ENCODE measurements at regions not wholly inside any gene's neighbourhood (a gene's known extent, or its start where the extent isn't known, plus 50 kb on each side); places are given as distances from the start of the nearest gene placed in this dataset.
A peak's percentile ranks its signal among the peaks of the same experiment; 100 is the strongest.

DNA sequence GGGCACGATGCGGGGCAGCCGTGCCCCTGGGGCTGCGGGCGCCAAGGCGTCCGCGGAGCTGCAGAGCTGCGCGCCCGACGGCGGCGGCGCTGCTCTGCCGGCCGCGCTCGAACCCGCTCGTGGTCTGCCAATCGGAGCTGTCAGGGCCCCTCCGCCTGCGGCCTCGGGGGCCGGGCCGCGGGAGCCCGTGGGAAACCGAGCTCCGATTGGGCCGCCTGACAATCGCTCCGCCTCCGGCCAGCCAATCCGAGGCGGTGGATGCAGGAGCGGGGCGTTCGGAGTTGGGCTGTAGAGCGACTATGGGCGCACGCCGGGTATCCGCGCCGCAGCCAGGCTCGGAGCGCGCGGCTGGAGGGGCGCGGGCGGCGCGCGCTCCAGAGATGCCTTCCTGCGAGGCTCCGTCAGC, 100.5 kb upstream of the SOD1 start:
- peak overlapping the region; percentile 36 to 76 (median 38) for H3K4me3 ChIP-seq (replicated peaks in 1 of 3; ENCODE audit: low read depth in 2 of 3, low read length in 3 of 3)
- 0% methylated on average over 59 of the region's 59 CpGs for WGBS (ENCODE audit: insufficient coverage)
- peaks cover 24% of the 10 kb centered on the region for H3K4me1 Mint-ChIP-seq

DNA sequence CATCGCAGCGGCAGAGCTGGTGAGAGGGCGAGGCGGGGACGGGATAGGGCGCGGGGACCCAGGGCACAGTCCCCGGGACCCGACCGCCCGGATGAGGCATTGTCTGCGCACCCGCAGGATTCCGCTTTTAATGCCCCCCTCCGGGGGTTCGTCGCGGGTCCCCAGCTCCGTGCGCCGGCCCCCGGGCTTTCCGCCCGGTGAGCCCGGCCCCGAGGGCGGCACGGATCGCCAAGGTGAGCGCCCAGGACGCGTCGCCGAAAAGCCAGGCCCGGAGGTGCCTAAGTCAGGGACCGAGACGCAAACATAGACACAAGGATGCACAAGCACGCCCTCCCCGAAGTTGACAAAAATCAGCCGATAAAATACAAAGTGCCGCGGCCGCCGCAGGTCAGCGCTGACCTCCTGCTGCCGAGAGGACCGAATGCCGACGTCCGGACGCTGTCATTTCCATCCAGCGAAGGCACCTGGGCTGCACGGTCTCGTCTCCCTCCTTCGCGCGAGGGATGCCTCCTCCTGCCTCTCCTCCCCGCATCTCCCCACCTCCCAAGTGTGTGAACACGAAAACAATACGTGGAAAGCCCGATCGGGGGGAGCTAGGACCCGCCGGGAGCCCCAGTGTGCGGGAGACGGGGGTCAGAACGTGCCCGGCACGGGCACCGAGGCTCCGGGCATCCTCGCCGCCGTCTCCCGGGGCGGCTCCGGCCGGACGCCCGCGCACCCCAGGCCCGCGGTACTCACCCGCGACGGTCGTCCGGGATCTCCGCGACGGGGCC, 101.1 kb upstream of the SOD1 start:
- Mint-ChIP-seq H3K36me3 (no peaks in the 10 kb centered on the region), H3K27ac (no peak overlapping the region), H3K9me3 (peaks cover 0 to 14% (median 4%) of the 10 kb centered on the region in 7 donors), H3K4me3 (peak overlapping the region; percentile 77 to 90), H3K27me3 (ENCODE audit: low read depth in 3 of 3) (peaks cover 58 to 63% (median 63%) of the 10 kb centered on the region in 3 donors), H3K4me1 (peaks cover 24% of the 10 kb centered on the region)
- no peaks in the 10 kb centered on the region for H4K20me1 ChIP-seq (ENCODE audit: insufficient read depth, low read length)
- peak overlapping the region; percentile 77 for H3K4me2 ChIP-seq (replicated peaks; ENCODE audit: extremely low read depth, low read length, poor library complexity, severe bottlenecking)
- WGBS (ENCODE audit: insufficient coverage) = 1% methylated on average over 91 of the region's 91 CpGs
- intact Hi-C loops (cut with micrococcal nuclease) = no loop called here
- TF ChIP-seq, protein P1, sequence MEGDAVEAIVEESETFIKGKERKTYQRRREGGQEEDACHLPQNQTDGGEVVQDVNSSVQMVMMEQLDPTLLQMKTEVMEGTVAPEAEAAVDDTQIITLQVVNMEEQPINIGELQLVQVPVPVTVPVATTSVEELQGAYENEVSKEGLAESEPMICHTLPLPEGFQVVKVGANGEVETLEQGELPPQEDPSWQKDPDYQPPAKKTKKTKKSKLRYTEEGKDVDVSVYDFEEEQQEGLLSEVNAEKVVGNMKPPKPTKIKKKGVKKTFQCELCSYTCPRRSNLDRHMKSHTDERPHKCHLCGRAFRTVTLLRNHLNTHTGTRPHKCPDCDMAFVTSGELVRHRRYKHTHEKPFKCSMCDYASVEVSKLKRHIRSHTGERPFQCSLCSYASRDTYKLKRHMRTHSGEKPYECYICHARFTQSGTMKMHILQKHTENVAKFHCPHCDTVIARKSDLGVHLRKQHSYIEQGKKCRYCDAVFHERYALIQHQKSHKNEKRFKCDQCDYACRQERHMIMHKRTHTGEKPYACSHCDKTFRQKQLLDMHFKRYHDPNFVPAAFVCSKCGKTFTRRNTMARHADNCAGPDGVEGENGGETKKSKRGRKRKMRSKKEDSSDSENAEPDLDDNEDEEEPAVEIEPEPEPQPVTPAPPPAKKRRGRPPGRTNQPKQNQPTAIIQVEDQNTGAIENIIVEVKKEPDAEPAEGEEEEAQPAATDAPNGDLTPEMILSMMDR (IDR thresholded peaks at IDR 0.05) = no peak
- peak overlapping the region; percentile 13 to 76 (median 34) for H3K4me3 ChIP-seq (replicated peaks in 1 of 3; ENCODE audit: low read depth in 2 of 3, low read length in 3 of 3)
- H3K4me1 ChIP-seq (ENCODE audit: control insufficient read depth in 1 of 2, insufficient read depth in 2 of 2, low read length in 2 of 2) = peaks cover 16 to 29% of the 10 kb centered on the region in 2 donors
- no peak for DNase-seq
- no peak overlapping the region for H3K9ac ChIP-seq (ENCODE audit: insufficient read depth, low read length, poor library complexity, severe bottlenecking)
- H3K79me2 ChIP-seq (ENCODE audit: insufficient read depth, low read length) = no peaks in the 10 kb centered on the region
- peak overlapping the region; percentile 68 for H2AFZ ChIP-seq (ENCODE audit: insufficient read depth, low read depth, low read length, poor library complexity, severe bottlenecking)
- peaks cover 37 to 46% of the 10 kb centered on the region in 2 donors for H3K27me3 ChIP-seq (ENCODE audit: control insufficient read depth in 2 of 2, insufficient read depth in 2 of 2, low read length in 2 of 2)
- no peak overlapping the region for H3K27ac ChIP-seq (ENCODE audit: low read depth in 1 of 2, low read length in 2 of 2)
- no peaks in the 10 kb centered on the region for H3K36me3 ChIP-seq (replicated peaks in 1 of 2; ENCODE audit: control insufficient read depth in 1 of 2, insufficient read depth in 2 of 2, low read length in 2 of 2)
- H3K9me3 ChIP-seq (replicated peaks in 1 of 2; ENCODE audit: control insufficient read depth in 1 of 2, insufficient read depth in 1 of 2, low read length in 2 of 2) = peaks cover 0 to 5% of the 10 kb centered on the region in 2 donors

More for the DNA sequence above, 100.5 kb upstream of the SOD1 start:
- Histone ChIP-seq H4K20me1 (ENCODE audit: insufficient read depth, low read length) (no peaks in the 10 kb centered on the region), H3K9ac (ENCODE audit: insufficient read depth, low read length, poor library complexity, severe bottlenecking) (peak overlapping the region; percentile 24), H3K27ac (ENCODE audit: low read depth in 1 of 2, low read length in 2 of 2) (no peak overlapping the region), H3K79me2 (ENCODE audit: insufficient read depth, low read length) (no peaks in the 10 kb centered on the region), H3K9me3 (replicated peaks in 1 of 2; ENCODE audit: control insufficient read depth in 1 of 2, insufficient read depth in 1 of 2, low read length in 2 of 2) (peaks cover 0 to 5% of the 10 kb centered on the region in 2 donors), H3K36me3 (replicated peaks in 1 of 2; ENCODE audit: control insufficient read depth in 1 of 2, insufficient read depth in 2 of 2, low read length in 2 of 2) (no peaks in the 10 kb centered on the region), H3K4me2 (replicated peaks; ENCODE audit: extremely low read depth, low read length, poor library complexity, severe bottlenecking) (peak overlapping the region; percentile 77), H3K27me3 (ENCODE audit: control insufficient read depth in 2 of 2, insufficient read depth in 2 of 2, low read length in 2 of 2) (peaks cover 37 to 46% of the 10 kb centered on the region in 2 donors), H2AFZ (ENCODE audit: insufficient read depth, low read depth, low read length, poor library complexity, severe bottlenecking) (peak overlapping the region; percentile 68), H3K4me1 (ENCODE audit: control insufficient read depth in 1 of 2, insufficient read depth in 2 of 2, low read length in 2 of 2) (peaks cover 16 to 29% of the 10 kb centered on the region in 2 donors)
- H3K27ac Mint-ChIP-seq = no peak overlapping the region
- H3K36me3 Mint-ChIP-seq = no peaks in the 10 kb centered on the region
- H3K4me3 Mint-ChIP-seq = peak overlapping the region; percentile 77 to 88
- intact Hi-C loops (cut with micrococcal nuclease) = no loop called here
- H3K27me3 Mint-ChIP-seq (ENCODE audit: low read depth in 3 of 3) = peaks cover 53 to 63% (median 63%) of the 10 kb centered on the region in 3 donors
- DNase-seq = peak; percentile 17 to 65 (median 63)
- TF ChIP-seq, protein P1 (IDR thresholded peaks at IDR 0.05) = no peak
- H3K9me3 Mint-ChIP-seq = peaks cover 0 to 14% (median 4%) of the 10 kb centered on the region in 7 donors

Data from CD14-positive monocyte (primary cell).